Stimulated activated CD8-positive, alpha-beta memory T cell treated with anti-CD3 and anti-CD28 coated beads, Interleukin-12 subunit alpha, Interleukin-12 subunit beta, amount 100 ng/mL, for 4 hours (primary cell): ENCODE measurements at regions not wholly inside any gene's neighbourhood (a gene's known extent, or its start where the extent isn't known, plus 50 kb on each side); places are given as distances from the start of the nearest gene placed in this dataset.

Experiments used
- DNase-seq: peaks from one replicate; pipeline ENCODE4 v3.0.0-alpha.2; 2020; ENCODE audit warnings: low read depth

DNA sequence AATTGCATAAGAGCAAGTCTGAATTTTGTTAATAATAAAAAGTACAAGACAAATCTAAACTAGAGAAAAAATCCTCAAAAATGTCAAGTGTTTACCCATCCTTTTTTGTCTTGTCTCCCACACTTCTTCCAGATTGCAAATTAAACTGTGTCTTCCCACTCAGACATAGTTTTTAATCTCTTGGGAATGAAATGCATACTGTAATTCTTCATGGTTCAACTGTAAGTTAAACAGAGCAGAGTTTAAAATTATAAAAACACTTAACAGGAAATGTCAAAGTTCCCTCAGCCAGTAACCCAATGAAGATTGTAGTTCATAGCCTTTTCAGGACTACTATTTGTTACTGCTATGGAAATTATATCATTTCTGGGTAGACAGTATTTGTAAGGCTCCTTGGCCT lies 171.8 kb downstream of the UBE2E3 start:
- DNase-seq: no peak

- DNase-seq: no peak
These were observed 172.3 kb downstream of the UBE2E3 start for GRCh38 chr2:181152701-181153100.

DNA sequence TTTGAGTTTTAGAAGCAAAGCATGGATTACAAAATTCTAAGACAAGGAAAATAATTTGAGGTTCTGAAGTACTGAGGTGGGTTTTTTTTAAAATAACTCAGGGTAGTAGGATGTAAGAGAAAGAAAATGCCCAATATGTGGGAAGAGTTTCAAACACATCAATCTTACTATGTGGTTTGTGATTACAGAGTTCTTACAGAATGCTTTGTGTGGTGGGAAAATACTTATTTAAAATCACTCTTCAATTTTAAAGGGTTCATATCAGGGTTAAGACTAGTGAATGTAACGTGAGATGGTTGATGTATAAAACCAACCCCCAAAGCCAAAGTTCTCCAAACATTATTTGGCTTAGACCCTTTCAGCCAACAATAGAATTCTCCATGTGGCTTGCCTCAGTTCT lies 173.5 kb downstream of the UBE2E3 start:
- no peak for DNase-seq

DNA sequence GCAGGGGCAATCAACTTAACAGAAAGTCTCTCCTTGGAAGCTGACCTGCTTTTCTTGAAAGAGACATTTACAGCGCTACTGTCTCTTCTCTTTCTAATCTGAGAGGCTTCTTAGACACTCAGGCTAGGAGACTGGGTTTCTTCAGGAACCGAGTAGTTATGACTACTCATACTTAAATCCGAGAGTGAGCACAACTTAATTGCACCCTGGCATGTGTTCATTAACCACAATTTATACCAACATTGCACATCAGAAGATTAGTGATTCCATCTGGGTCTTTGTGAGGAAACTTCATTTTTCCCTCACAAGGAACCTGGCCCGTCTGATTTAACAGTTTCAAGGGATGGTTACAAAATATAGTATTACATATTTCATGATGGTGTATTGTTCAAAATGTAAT lies 176.9 kb downstream of the UBE2E3 start:
- DNase-seq: no peak

DNA sequence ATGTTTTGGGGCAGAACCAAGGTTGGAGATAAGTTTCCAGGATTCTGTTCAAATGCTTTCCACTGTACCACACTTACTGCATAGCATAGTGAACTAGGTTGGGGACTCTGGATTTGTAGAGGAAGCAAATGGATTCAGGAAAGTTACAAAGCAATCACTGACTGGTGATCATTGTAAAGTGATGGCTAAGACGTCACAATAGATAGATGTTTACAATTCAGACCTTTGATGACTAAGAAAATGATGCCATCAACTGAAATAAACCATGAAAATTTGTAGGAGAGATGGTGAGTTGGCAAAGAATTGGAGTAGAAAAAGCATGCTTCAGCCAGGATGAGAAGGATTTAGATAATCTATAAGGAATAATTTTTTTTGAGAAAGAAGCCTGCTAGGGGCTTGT lies 178.0 kb downstream of the UBE2E3 start:
- no peak for DNase-seq

GRCh38 chr2:181161615-181162014 lies 181.2 kb downstream of the UBE2E3 start:
- DNase-seq: no peak

GRCh38 chr2:181163139-181163538 lies 182.7 kb downstream of the UBE2E3 start:
- no peak for DNase-seq

DNA sequence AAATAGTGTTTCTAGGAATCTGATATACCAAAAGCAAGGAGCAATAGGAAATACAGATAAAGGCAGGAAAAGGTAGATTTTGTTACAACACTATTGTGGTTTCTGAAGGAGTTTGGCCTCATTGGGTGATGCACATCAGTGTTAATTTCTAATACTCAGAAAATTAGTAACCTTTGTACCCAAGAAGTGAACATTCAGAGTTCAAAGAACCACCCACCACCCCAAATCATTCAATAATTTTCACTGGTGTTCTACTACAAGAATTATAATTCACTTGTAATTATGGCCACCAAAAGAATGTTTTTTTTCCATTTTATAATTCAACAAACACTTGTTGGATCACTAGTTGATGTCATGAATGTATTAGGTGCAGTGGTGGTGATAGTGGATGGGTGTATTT lies 183.3 kb downstream of the UBE2E3 start:
- no peak for DNase-seq

GRCh38 chr2:181164699-181165098 lies 184.3 kb downstream of the UBE2E3 start:
- DNase-seq: no peak

- DNase-seq: no peak
These were observed 184.9 kb downstream of the UBE2E3 start for GRCh38 chr2:181165199-181165868.

DNA sequence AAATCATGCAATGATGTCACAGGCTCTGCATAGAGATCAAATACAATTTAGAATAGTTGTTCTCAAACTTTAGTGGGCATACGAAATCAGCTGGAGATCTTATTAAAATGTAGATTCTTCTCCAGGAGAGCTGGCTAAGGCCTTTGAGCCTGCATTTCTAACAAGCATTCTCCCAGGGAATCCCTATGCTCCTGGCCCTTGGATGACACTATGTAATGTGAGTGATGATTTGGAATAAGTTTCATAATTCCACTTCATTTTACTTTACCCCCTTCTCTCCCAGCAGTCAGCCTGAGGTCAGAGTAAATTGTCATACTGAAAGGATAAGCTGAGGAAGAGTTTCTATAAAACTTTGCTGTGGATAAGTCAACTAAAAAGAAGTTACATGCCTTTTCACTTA lies 189.1 kb downstream of the UBE2E3 start:
- no peak for DNase-seq

GRCh38 chr2:181170256-181170655 lies 189.9 kb downstream of the UBE2E3 start:
- no peak for DNase-seq

GRCh38 chr2:181172676-181173075 lies 192.3 kb downstream of the UBE2E3 start:
- DNase-seq: no peak

DNA sequence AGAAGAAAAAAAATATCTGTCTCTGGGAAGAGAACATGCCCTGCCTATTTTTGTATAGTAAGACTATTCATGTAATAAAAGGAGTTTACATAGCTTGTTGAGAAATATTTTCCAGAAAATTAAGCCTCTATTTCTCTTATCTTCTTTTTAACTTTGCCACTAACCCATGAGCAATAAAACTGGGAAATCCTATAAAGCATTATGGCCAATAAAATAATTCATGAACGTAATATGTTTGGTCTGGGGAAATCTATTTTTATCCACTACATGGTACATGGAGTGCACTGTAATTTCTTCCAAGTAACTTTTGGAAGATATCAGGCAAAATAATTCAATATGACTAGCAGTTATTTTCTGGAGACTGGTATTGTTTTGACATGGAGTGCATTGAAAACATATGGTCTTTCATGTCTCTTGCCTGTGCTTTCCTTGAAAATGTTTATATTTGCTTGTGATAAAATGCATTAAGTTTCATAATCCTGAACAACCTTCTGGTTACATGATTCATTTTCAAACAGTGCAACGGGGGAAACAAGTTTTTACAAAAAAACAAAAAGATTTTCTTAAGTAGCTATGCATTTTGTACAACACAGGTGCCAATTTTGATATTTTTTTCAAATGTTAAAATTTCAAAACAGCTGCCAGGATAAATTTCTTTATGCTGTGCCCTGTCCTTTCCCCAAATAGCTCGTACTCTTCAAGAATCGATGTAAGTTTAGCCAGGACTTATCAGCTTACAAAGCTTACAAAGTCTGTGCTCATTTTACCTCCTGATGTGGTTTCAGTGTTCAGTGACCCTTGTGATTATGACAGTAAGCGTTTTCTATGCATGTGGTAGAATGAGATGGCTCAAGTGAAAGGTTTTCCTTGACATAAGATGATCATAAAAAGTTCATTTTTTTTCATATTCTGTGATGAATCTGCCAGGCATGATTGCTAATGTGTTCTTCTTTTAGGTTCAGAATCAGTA lies 194.5 kb downstream of the UBE2E3 start:
- DNase-seq: no peak

GRCh38 chr2:181176540-181176939 lies 196.1 kb downstream of the UBE2E3 start:
- no peak for DNase-seq

- DNase-seq: no peak
These were observed 197.0 kb downstream of the UBE2E3 start for GRCh38 chr2:181177376-181177775.

DNA sequence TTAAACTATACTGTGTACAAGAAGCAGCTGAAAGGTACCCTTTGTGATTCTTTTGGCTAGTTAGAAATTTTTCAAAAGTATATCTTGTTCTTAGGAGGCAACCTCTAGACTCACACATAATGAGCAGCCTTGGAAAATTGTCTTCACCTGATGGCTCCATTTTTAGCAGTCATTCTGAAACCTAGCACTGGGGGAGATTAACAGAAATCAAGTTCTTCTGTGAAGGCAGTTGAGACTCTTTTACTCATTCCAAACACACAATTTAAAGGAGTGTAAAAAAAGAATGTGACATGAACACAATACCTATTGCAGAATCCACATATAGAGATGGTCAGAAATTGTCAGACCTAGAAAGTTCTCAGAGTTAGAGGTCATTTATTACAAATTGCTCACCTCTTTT lies 197.7 kb downstream of the UBE2E3 start:
- DNase-seq: no peak

DNA sequence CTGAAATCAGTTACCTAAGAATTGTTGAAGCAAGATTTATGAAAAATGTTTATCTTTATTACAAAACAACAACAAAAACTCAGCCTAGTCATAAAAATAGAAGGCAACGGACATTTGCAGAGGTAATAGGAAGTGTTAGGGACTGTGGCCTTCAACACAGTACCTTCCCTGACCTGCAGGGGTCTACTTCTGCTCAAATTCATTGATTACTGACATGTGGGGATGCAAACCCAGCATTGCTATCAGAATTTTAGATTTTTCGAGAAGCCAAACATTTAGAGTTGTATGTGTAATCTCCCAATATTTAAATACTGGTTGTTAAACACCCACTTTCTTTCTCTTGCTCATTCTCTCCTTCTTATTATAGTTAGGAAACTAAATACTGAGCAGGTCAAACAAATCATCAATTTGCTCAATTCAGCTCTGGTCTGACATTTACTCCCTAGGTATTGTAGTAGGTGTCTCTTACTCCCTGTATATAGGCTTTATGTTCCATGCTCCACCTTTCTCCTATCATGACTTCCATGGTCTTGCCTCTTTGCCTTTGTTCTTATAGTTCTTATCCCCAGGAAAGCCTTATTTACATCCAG lies 198.5 kb downstream of the UBE2E3 start:
- DNase-seq: no peak

DNA sequence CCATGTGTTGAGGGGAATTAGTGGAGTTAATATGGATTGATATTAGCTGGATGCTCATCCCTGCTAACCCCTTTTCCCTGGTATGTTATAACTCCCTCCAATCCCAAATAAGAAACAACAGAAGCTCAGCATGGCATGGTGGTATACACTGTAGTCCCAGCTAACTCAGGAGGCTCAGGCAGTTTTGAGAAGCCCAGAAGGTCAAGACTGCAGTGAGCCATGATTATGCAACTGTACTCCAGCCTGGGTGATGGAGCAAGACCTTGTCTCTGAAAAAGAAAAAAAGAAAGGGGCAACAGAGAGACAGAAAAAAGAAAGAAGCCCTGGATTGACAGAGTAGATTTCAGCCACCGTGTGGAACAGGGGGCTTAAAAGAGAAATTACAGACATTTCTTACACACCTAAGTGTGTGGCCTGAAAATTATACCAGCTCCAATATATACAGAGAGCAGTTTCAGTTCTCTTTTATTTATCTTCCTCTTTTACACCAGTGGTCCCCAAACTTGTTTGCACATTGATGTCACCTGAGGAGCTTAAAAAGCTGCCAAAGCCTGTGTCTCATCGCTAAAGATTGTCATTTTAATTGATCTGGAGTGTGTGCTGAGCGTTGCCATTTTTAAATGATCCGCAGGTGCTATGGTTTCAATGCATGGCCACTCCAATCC lies 203.6 kb downstream of the UBE2E3 start:
- DNase-seq: no peak

GRCh38 chr2:181185421-181185820 lies 205.0 kb downstream of the UBE2E3 start:
- DNase-seq: no peak

GRCh38 chr2:181185948-181186347 lies 205.5 kb downstream of the UBE2E3 start:
- DNase-seq: no peak

DNA sequence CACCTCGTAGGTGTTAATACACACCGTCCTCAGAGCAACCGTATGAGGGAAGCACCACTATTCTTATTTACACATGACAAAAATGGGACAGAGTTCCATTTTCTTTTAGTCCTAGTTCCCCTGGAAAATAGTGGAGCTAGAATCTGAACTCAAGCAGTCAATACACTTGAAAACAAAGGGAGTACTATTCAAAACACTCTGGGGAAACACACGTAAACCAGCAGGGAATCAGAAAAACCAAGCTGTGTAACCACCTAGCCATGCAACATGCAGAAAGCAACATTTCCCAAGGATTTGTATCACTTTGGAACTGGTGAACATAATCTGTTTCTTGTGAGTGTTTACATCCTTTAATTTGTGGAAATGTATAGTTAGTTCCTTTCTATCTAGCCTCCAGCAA lies 208.2 kb downstream of the UBE2E3 start:
- no peak for DNase-seq

DNA sequence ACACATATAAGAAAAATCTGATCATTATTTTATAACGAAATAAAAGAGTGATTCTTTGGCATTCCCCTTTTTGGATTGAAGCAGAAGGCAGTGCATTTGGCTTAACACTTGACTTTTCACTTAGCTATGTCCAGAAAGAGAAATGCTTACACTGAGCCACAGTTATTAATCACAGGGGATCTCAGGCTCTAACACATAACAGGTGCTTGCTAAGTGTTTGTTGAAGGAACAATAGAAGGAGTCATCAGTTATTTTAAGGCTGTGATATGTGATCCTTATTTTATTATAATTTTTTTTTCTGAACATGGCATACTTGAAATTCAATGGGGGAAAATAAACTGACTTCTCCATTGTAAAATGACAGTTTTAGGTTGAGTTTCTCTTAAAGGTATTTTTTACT lies 209.5 kb downstream of the UBE2E3 start:
- DNase-seq: no peak
